ENCODE measurements at regions not wholly inside any gene's neighbourhood (a gene's known extent, or its start where the extent isn't known, plus 50 kb on each side); places are given as distances from the start of the nearest gene placed in this dataset.

GRCh38 chr9:108311745-108312144 lies 544.0 kb downstream of the ACTL7B start:
- TF ChIP-seq CTCF (conservative IDR thresholded peaks at IDR 0.05; ENCODE audit: low read depth, low read length) (no peak), EZH2phosphoT487 (IDR thresholded peaks at IDR 0.05; ENCODE audit: borderline replicate concordance, low read length) (no peak)
